ENCODE measurements at regions not wholly inside any gene's neighbourhood (a gene's known extent, or its start where the extent isn't known, plus 50 kb on each side); places are given as distances from the start of the nearest gene placed in this dataset.

DNA sequence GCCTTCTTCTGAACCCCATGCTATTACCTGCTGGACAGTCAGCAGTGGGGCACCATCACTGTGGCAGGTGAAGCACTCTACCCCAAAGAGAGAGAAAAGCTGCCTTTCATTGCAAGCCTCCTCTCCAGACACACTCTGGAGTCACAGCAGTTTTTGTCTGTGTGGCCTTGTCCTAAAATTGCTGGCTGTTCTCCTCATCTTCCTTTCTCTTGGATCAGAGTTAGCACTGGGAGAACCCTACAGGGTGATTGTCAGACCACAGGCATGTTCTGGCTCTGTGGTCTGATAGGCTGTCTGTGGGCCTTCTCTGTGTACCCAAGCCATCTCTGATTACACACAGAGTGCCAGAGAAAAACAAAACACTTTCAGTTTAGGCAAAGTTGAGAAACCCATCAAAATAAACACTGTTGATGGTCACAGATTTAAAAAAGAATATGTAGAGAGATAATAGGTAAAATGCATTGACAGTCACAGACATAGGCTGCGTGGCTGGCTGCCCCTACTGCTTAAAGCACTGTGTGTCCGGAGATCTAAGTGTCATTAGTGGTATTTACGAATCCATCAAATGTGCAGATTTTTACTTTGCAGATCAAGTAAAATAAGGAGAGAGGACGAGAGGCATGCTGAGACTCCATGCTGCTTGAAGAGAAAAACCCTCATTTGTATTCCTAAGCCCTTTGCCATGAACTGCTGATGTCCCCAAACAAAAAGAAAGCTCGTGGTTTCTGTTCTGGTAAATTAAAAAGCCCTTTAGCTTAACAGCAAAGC is 689.9 kb downstream of the TUSC7 start:
- peak overlapping the region; percentile 40 for H2AFZ ChIP-seq
- no peaks in the 10 kb centered on the region for H3K9me3 ChIP-seq (ENCODE audit: control insufficient read depth, low read length)
- H3K36me3 ChIP-seq (ENCODE audit: control insufficient read depth, insufficient read depth, low read length), result no peaks in the 10 kb centered on the region
- no peak overlapping the region for H3K9ac ChIP-seq
- H3K4me1 ChIP-seq, result no peaks in the 10 kb centered on the region
- H3K79me2 ChIP-seq, result no peaks in the 10 kb centered on the region
- no peaks in the 10 kb centered on the region for H3K27me3 ChIP-seq (ENCODE audit: control insufficient read depth, insufficient read depth, low read length)
- TF ChIP-seq, protein P1, sequence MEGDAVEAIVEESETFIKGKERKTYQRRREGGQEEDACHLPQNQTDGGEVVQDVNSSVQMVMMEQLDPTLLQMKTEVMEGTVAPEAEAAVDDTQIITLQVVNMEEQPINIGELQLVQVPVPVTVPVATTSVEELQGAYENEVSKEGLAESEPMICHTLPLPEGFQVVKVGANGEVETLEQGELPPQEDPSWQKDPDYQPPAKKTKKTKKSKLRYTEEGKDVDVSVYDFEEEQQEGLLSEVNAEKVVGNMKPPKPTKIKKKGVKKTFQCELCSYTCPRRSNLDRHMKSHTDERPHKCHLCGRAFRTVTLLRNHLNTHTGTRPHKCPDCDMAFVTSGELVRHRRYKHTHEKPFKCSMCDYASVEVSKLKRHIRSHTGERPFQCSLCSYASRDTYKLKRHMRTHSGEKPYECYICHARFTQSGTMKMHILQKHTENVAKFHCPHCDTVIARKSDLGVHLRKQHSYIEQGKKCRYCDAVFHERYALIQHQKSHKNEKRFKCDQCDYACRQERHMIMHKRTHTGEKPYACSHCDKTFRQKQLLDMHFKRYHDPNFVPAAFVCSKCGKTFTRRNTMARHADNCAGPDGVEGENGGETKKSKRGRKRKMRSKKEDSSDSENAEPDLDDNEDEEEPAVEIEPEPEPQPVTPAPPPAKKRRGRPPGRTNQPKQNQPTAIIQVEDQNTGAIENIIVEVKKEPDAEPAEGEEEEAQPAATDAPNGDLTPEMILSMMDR (IDR thresholded peaks at IDR 0.05), result no peak
- H3K4me3 ChIP-seq (ENCODE audit: low read depth, low read length), result no peak overlapping the region
- no peak overlapping the region for H3K4me2 ChIP-seq (ENCODE audit: low read length)
- no peak overlapping the region for H3K27ac ChIP-seq

DNA sequence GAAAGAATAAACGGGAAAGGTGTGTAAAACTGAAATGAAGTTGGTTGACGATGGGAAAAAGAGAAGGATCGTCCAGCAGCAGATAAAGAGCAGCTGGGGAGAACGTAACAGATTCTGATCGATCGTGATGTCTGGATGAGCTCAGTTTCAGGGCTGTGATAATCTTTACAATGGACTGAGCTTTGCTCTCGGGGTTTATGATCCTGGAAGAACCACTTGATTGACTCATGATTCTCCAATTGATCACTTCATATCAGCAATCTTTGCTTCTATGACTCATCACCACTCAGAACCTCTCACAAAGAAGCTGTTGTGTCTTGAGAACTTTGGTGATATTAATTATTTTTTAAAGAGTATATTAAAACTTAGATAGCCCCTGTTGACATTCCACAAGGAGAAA is 690.7 kb downstream of the TUSC7 start:
- Histone ChIP-seq H3K4me2 (ENCODE audit: low read length) (no peak overlapping the region), H3K9ac (no peak overlapping the region), H3K4me3 (ENCODE audit: low read depth, low read length) (no peak overlapping the region), H3K4me1 (peaks cover 2% of the 10 kb centered on the region), H3K27me3 (ENCODE audit: control insufficient read depth, insufficient read depth, low read length) (no peaks in the 10 kb centered on the region), H3K79me2 (no peaks in the 10 kb centered on the region), H3K27ac (no peak overlapping the region), H3K36me3 (ENCODE audit: control insufficient read depth, insufficient read depth, low read length) (no peaks in the 10 kb centered on the region), H2AFZ (no peak overlapping the region), H3K9me3 (ENCODE audit: control insufficient read depth, low read length) (no peaks in the 10 kb centered on the region)
- TF ChIP-seq, protein P1 (IDR thresholded peaks at IDR 0.05), result no peak

DNA sequence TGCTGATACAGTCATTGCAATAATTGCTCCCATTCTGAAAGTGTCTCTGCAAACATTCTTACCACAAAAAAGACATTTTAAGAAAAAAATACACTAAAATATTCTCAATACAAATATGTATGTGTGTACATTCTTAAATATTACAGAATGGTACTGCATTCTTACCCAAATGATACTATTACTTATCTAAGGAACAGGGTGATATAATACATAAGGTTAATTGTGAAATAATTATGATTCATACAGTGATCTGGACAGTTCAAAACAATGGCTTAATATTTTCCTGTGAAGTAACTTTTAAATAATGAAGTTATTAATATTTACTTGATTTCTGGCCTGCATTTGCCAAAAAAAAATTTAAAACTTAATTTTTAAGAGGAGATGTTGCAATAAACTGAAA is 694.6 kb downstream of the TUSC7 start:
- H3K9ac ChIP-seq, result no peak overlapping the region
- peak overlapping the region; percentile 42 for H3K4me2 ChIP-seq (ENCODE audit: low read length)
- H3K36me3 ChIP-seq (ENCODE audit: control insufficient read depth, insufficient read depth, low read length), result no peaks in the 10 kb centered on the region
- TF ChIP-seq, protein P1 (IDR thresholded peaks at IDR 0.05), result no peak
- no peaks in the 10 kb centered on the region for H3K9me3 ChIP-seq (ENCODE audit: control insufficient read depth, low read length)
- peaks cover 3% of the 10 kb centered on the region for H3K4me1 ChIP-seq
- no peak overlapping the region for H3K4me3 ChIP-seq (ENCODE audit: low read depth, low read length)
- H2AFZ ChIP-seq, result no peak overlapping the region
- no peak overlapping the region for H3K27ac ChIP-seq
- no peaks in the 10 kb centered on the region for H3K79me2 ChIP-seq
- H3K27me3 ChIP-seq (ENCODE audit: control insufficient read depth, insufficient read depth, low read length), result no peaks in the 10 kb centered on the region

DNA sequence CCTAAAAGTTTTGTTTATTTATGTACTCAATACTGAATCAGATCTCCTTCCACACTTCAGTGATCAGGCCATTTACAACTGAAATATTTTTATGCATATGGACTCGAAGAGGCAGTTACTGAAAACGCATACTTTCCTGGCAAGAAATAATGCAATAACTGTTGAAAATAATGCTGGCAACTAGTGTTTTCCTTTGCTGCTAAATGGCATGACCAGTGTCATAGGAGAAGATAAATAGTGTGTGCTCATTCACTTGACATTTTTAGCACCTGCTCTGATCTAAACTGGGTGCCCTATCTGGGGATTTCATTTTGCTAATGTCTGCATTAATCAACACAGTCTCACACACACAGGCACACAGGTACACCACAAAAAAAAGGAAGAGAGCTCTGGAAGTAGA is 695.2 kb downstream of the TUSC7 start:
- Histone ChIP-seq H2AFZ (no peak overlapping the region), H3K9me3 (ENCODE audit: control insufficient read depth, low read length) (no peaks in the 10 kb centered on the region), H3K27ac (no peak overlapping the region), H3K27me3 (ENCODE audit: control insufficient read depth, insufficient read depth, low read length) (no peaks in the 10 kb centered on the region), H3K4me3 (ENCODE audit: low read depth, low read length) (no peak overlapping the region), H3K36me3 (ENCODE audit: control insufficient read depth, insufficient read depth, low read length) (no peaks in the 10 kb centered on the region), H3K79me2 (no peaks in the 10 kb centered on the region), H3K9ac (no peak overlapping the region), H3K4me1 (peaks cover 3% of the 10 kb centered on the region), H3K4me2 (ENCODE audit: low read length) (peak overlapping the region; percentile 42)
- TF ChIP-seq, protein P1 (IDR thresholded peaks at IDR 0.05), result no peak

DNA sequence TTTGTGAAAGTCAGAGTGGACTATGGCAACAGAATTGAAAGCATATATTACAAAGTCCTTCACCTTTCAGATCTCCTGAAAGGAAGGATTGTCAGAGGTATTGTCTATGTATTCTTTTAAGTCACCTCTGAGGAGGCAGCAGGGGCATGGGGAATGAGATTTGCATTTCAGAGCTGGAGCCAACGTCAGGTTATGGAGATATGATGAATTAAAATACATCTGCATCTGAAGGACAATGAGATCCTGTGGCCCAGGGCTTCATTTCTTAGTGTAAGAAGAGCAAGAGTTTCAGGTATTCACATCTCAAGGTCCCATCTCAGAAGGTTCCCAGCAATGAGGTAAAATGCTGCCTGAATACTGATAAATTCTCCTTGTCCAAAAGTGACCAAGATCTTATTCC is 695.8 kb downstream of the TUSC7 start:
- Histone ChIP-seq H3K4me3 (ENCODE audit: low read depth, low read length) (no peak overlapping the region), H3K27me3 (ENCODE audit: control insufficient read depth, insufficient read depth, low read length) (no peaks in the 10 kb centered on the region), H3K4me2 (ENCODE audit: low read length) (no peak overlapping the region), H3K36me3 (ENCODE audit: control insufficient read depth, insufficient read depth, low read length) (no peaks in the 10 kb centered on the region), H3K27ac (no peak overlapping the region), H2AFZ (peak overlapping the region; percentile 36), H3K9ac (no peak overlapping the region), H3K4me1 (peaks cover 3% of the 10 kb centered on the region), H3K9me3 (ENCODE audit: control insufficient read depth, low read length) (no peaks in the 10 kb centered on the region), H3K79me2 (no peaks in the 10 kb centered on the region)
- TF ChIP-seq, protein P1 (IDR thresholded peaks at IDR 0.05), result no peak

Measured in parathyroid adenoma (tissue), 2 donors.